ENCODE measurements at regions not wholly inside any gene's neighbourhood (a gene's known extent, or its start where the extent isn't known, plus 50 kb on each side); places are given as distances from the start of the nearest gene placed in this dataset.
"Not testable (repeated sequence)": the region's sequence is repeated elsewhere in the genome, so short reads cannot be mapped to it uniquely, and the experiment has no call there.

DNA sequence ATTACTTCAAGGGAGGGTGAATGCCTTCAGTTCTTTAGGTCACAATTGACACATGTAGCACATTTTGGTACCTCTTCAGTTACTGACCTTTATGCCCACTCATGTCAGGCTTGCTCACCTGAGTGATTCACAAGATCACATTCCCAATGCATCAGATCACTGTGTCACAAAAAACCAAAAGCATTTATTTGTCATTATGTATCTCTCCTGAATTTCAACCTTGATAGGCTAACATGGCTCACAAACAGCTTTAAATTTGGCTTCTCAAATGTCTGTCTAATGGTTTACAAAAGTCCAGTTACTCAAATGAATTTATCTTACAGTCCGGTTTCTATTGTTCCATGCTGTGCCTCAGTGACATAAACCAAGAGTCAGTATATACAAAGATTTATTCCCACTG, 141.4 kb downstream of the PPIAL4G start:
- in situ Hi-C loops (cut with HindIII; ENCODE audit: low pct_unique_long_range_greater_than_20kb, low sequenced_read_pairs); DNase-seq (ENCODE audit: low read depth, low spot score): not testable (repeated sequence)

DNA sequence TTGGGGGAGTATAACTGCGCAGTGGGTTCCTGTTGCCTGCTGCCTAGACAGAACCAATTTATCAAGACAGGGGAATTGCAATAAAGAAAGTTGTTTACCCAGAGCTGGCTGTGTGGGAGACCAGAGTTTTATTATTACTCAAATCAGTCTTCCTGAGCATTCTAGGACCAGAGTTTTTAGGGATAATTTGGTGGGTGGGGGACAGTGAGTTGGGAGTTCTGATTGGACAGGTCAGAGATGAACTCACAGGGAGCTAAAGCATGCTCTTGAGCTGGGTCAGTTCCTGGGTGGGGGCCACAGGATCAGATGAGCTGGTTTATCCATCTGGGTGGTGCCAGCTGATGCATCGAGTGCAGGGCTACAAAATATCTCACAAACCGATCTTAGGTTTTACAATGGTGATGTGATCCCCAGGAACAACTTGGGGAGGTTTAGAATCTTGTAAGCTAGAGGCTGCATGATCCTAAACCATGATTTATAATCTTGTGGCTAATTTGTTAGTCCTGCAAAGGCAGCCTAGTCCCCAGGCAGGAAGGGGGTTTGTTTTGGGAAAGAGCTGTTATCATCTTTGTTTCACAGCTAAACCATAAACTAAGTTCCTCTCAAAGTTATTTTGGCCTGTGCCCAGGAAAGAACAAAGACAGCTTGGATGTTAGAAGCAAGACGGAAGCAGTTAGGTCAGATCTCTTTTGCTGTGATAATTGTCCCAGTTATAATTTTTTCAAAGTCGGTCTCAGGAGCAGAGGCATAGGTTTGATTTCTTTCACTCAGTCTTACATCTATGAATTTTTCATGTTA, 146.8 kb downstream of the PPIAL4G start:
- peak; percentile 62 for DNase-seq (ENCODE audit: low read depth, low spot score)
- in situ Hi-C loops (cut with HindIII; ENCODE audit: low pct_unique_long_range_greater_than_20kb, low sequenced_read_pairs), result not testable (repeated sequence)

DNA sequence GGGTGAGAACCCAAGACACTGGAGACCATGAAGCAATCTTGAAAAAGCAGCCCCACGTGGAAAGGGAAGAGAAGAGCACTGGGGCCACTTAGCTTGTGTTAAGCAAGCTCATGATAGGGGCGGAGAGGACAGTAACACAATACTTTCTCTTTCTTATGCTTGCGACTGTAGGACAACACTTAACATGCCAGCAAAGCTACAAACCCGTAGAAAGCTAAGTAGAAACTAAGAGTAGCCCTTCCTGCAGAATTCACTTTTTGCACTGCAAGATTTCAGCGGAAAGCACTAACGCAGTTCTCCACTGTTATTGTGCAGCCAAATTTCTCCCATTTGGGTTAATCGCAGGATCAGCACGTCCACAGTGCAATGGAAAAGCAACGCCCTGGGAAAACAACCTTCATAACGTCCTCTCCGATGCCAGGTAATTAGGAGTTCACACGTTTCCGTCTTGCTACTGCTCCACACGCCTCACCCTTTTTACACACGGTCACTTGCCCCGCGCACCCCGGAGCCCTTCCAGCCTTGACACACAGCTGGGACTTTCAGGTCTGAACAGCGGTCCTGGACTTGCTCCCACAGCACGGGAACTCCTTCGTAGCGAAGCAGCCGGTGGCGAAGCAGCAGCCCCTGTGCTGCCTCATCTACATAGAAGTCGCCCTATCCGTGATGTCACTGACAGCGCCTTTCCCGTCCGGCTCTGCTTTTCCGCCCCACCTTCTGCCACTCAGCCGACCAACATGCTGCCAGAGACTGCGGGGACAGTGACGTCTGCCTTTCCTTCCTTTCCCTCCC, 148.6 kb downstream of the PPIAL4G start:
- peak; percentile 99 for DNase-seq (ENCODE audit: low read depth, low spot score)
- in situ Hi-C loops (cut with HindIII; ENCODE audit: low pct_unique_long_range_greater_than_20kb, low sequenced_read_pairs), result no loop called here

DNA sequence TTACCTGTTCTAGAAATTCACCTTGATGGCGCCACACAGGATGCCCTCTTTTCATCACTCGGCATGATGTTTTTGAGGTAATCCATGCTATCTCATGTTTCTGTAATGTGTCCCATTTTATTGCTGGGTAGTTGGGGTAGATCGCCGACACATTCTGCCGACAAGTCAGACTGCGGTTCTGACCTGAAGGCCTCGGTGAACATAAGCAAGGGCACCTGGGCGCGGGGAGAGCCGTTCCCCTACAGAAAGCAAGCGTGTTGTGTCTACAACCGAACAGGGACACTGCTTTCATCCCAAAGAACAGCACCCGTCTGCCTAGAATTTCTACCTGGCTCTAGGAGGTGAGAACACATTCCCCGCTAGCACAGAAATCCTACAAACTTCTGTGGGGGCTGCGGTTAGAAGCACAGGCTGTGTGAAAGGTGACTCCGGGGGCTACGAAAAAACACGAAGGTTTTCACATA, 149.2 kb downstream of the PPIAL4G start:
- in situ Hi-C loops (cut with HindIII; ENCODE audit: low pct_unique_long_range_greater_than_20kb, low sequenced_read_pairs), result no loop called here
- no peak for DNase-seq (ENCODE audit: low read depth, low spot score)

DNA sequence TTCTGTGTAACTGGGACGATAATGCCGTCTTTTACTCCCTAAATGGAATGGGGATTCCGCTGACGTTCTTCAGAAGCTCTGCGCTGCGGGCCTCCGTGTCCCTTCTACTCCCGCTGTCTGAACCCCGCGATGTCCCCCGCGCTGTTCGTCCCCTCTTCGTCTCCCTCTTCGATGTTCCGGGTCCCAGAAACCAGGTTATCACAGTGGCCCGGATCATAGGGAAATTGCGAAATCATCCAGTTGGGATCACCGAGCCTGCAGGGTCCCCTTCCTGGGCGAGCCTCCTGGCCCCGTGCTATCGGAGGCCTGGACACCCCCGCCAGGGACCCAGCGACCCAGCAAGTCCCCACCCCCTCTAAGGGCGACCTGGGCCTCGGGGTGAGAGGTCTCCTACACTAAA, 154.2 kb downstream of the PPIAL4G start:
- no peak for DNase-seq (ENCODE audit: low read depth, low spot score)
- in situ Hi-C loops (cut with HindIII; ENCODE audit: low pct_unique_long_range_greater_than_20kb, low sequenced_read_pairs), result no loop called here

DNA sequence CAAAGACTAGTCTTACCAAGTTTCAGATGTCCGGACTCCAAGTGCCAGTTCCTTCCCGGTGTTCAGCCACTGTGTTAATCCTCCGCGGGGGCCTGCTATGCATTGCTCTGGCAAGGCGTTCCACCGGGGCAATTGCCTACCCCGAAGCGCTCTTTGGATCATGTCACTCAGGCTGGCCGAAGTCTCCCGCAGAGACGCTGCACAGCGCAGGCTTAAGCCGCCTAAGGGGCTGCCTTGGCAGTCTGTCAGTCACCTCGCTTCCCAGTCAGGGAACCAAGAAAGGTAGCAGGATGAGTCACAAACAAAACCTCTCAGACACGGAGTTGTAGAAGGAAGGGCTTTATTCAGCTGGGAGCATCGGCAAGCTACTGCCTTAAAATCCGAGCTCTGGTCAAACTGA, 158.1 kb downstream of the PPIAL4G start:
- in situ Hi-C loops (cut with HindIII; ENCODE audit: low pct_unique_long_range_greater_than_20kb, low sequenced_read_pairs); DNase-seq (ENCODE audit: low read depth, low spot score): not testable (repeated sequence)

DNA sequence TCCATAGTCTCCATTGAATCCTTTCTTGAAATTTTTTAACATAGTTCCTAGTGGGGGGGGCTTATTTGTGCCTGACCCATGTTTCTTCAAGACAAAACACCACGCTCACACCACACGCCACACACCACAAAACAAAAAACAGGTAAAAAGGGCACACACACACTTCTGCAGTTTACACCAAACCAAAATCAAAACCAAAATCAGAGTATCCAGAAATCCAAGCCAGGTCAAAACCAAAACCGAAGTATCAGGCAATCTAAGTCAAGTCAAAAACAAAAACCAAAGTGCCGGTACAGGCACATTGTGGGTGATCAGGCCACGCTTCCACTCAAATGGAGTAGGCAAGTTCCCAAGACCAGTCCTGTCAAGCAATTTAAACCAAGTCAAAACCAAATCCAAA, 158.6 kb downstream of the PPIAL4G start:
- in situ Hi-C loops (cut with HindIII; ENCODE audit: low pct_unique_long_range_greater_than_20kb, low sequenced_read_pairs), result not testable (repeated sequence)

DNA sequence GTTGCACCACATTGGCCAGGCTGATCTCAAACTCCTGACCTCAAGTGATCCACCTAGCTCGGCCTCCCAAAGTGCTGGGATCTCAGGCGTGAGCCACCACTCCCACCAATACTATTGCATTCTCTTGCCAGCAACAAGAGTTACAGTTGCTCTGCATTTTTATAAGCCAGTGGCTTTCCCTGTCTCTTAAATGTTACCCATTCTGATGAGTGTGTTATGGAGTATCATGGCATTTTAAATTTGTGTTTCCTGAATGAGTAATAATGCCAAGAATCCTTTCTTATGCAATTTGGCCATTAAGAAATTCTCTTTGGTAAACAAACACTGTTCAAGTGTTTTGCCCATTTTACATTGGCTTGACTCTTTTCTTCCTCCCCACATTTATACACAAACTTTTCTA, 163.0 kb downstream of the PPIAL4G start:
- in situ Hi-C loops (cut with HindIII; ENCODE audit: low pct_unique_long_range_greater_than_20kb, low sequenced_read_pairs), result not testable (repeated sequence)

More for the DNA sequence above, 158.6 kb downstream of the PPIAL4G start:
- not testable (repeated sequence) for DNase-seq (ENCODE audit: low read depth, low spot score)

DNA sequence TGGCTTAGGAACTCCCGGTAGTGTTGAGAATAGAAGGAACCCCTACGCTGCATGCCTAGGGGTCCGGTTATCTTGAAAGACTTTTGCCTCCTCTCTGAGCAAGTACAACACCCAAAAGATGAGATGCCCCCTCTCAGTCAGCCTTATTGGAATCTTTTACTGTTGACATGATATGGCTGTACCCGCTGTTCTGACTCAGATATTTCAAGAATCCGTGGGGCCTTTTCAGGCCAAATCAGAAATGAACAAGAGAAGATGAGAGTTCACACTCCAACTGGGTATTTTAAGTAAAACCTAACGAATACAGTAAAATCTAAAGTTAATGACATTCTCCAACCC, 164.2 kb downstream of the PPIAL4G start:
- DNase-seq (ENCODE audit: low read depth, low spot score), result no peak
- in situ Hi-C loops (cut with HindIII; ENCODE audit: low pct_unique_long_range_greater_than_20kb, low sequenced_read_pairs), result no loop called here

More for the DNA sequence above, 163.0 kb downstream of the PPIAL4G start:
- not testable (repeated sequence) for DNase-seq (ENCODE audit: low read depth, low spot score)

DNA sequence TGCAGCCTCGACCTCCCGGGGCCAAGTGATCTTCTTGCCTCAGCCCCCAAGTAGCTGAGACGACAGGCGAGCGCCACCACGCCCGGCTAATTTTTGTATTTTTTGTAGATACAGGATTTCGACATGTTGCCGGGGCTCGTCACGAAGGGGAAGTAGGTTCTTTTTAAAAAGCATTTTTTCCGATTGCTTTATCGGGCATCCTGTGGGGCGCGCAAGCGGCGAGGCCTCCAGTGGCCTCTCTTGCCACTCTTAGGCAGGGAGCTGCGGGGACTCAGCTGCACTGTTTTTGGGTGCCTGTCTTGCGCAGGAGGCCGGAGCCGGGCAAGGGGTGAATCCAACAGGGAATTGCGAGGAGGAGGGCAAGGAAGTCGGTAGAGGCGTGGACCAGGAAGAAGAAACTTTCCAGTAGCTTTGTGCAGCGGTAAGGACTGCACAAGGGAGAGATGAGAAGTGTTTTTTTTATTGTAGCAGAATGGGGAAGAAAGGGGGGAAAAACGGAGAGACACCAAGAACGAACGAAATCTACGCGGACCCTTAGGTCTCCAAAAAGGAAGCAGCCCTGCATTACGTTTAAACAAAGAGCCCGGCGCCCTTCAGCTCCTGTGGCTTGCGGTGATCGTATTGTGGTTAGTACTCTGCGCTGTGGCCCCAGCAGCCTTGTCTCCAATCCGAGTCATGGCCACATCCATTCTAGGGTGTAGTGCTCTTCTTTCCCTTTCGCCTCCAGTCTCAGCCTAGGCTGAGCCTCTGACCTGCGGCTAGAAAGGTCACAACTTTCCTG, 164.8 kb downstream of the PPIAL4G start:
- in situ Hi-C loops (cut with HindIII; ENCODE audit: low pct_unique_long_range_greater_than_20kb, low sequenced_read_pairs), result no loop called here
- no peak for DNase-seq (ENCODE audit: low read depth, low spot score)

DNA sequence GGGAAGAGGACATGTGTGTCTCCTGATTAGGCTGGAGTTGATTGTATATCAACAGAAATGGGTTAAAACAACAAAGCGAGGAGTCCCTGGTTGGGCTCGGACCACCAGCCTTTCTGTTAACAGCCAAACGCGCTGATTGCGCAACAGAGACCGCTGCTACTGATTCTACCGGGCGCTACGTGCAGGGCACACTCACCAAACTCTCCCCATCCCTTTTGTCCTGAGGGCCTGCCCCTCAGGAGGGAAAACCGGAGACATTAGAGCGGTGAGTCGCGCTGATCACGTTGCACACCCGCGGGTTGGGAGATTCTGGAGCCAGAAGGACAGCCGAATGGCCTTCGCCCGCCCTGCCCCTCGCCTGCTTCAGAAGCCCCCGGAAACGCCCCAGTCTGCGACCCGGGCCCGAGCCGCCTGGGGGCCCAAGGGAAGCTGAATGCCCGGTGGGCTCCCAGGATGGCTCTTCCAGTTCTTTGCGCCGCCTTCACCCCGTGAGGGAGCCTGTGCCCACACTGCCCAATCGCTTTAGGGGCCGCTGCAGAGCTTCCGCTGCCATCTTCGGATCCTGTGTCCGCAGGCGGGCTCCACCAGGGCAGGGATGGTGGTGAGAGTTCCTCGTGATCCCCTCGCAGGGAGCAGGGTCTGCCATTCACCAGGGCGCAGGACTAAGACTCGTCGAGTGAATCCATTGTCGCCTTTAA, 165.4 kb upstream of the NBPF11 start:
- DNase-seq (ENCODE audit: low read depth, low spot score), result no peak
- in situ Hi-C loops (cut with HindIII; ENCODE audit: low pct_unique_long_range_greater_than_20kb, low sequenced_read_pairs), result no loop called here

DNA sequence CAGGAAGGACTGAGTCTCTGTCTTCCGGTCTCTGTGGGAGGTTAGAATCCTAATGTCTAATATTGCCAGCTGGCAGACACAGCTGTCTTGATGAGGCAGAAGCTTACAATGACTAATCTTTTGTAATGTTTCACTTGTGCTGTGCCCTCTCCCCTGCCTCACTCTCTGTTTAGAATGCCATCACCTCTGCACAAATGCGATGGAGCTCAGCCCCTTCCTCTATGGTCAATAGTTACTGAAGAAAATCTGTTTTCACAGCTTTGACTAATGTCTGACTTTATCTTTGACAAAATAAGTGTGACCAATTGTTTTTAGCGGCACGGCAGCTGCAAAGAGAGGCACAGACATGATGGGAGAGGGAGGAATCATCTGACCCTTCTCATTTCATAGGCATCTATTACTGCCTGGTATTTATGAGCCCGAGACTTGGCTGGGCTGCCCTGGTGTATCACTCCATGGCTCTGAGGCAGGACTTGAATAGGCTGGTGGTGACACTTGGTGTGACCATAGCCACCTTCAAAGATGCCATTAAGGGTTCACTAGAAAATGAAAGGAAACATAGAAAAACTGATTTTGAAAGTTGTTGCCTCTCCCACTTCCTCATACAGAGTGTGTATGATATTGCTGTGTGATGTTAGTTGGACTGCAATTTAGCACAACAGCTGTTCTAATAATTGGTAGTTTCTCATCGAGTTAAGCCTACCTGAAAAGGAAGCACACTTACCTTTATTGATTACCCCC, 163.2 kb upstream of the NBPF11 start:
- no peak for DNase-seq (ENCODE audit: low read depth, low spot score)
- in situ Hi-C loops (cut with HindIII; ENCODE audit: low pct_unique_long_range_greater_than_20kb, low sequenced_read_pairs), result no loop called here

DNA sequence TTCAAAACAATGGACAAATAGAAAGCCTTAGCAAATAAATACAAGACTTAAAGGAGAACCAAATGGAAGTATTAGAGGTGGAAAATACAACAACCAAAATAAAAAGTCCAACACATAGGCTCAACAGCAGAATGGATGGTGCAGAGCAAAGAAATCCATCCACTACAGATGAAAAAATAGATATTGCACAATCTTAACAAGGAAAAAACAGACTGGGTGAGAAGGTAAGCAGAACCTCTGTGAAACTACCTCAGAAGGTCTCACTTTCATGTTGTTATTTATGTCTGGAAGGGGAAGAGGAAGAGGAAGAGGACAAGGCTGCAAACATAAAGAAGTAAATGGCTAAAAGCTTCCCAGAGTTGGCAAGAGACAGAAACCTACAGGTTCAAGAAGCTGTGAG, 158.7 kb upstream of the NBPF11 start:
- in situ Hi-C loops (cut with HindIII; ENCODE audit: low pct_unique_long_range_greater_than_20kb, low sequenced_read_pairs), result no loop called here
- DNase-seq (ENCODE audit: low read depth, low spot score), result no peak

DNA sequence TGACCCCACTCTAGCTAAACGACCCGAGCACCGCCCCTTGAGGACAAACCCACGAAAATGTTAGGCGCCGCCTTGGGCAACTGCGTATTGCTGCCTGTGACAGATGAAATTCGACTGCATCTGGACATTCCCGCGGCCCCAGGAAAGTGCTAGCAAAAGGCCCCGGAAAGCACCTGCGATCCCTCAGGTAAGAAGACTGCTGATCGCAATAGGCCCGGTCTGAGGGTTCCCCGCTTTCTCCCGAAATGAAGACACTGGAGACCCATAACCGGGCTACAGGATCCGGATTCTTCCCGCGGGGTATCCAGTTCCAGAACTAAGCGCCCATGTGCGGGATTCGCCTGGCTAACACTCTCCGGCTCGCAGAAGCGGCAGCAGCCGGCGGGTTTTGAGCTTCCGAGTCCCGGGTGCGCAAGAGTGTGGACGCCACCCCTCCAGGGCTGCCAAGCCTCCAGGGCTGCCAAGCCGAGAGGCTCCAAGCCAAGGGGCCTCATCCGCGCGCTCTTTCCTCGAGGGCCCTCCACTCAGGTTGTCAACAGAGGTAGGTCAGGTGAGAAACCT, 157.9 kb upstream of the NBPF11 start:
- no peak for DNase-seq (ENCODE audit: low read depth, low spot score)
- in situ Hi-C loops (cut with HindIII; ENCODE audit: low pct_unique_long_range_greater_than_20kb, low sequenced_read_pairs), result no loop called here

DNA sequence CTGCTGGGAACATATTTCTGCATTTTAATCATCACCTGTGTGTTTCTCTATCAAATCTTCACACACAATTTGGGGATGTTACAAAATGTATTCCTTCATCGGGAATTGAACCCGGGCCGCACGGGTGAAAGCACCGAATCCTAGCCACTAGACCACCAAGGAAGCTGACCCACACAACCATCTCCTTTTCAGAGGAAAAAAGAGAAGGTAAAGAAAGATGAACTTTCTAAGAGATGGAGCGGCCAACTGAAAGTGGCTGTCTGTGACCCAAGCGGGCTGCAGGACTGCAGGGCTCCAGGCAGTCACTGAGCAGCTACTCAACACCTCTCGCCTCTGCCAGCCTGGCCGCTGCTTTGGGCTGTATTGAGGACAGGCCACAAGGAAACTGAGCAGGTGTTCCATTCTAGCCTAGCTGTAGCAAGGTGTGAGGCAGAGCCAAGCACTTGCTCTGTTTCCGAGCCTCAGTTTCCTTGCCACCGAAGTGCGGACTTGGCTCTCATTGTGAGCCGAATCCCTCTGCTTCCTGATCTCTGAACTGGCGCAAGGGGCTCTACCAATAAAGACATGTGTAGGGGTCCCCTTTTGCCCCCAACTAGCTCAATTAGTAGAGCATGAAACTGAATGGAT, 156.9 kb upstream of the NBPF11 start:
- in situ Hi-C loops (cut with HindIII; ENCODE audit: low pct_unique_long_range_greater_than_20kb, low sequenced_read_pairs), result no loop called here
- DNase-seq (ENCODE audit: low read depth, low spot score), result peak; percentile 54

DNA sequence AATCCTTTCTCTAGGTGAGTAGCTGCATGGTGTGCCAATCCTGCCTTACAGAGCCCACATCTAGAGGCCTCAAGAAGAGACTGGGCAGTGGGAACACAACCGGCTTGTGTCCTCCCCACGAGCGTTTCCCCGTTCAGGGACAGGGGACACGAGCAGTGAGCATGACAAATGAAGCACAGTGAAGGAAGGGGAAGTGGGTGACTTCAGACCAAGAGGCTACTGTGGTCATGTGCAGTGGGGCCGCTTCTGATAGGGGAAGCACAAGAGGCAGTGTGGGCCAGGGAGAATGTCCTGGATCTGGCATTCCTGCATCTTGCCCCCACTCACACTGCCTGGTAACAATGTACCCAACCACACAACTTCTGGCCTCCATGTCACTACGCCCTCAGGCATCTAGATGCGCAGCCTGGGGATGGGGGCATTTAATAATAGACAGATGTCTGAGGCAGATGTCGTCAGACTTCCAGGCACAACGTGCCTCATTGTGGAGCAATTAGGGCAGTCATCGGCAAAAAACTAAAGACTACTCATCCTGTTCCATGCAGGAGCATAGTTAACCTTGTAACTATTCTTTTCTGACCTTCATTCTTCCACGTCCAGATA, 155.6 kb upstream of the NBPF11 start:
- no peak for DNase-seq (ENCODE audit: low read depth, low spot score)
- in situ Hi-C loops (cut with HindIII; ENCODE audit: low pct_unique_long_range_greater_than_20kb, low sequenced_read_pairs), result no loop called here

All from SK-MEL-5 (cell line).